Muscle of arm (tissue), 1 donor: ENCODE measurements at regions not wholly inside any gene's neighbourhood (a gene's known extent, or its start where the extent isn't known, plus 50 kb on each side); places are given as distances from the start of the nearest gene placed in this dataset.
"Not testable (repeated sequence)": the region's sequence is repeated elsewhere in the genome, so short reads cannot be mapped to it uniquely, and the experiment has no call there.

ENCODE experiments used
- DNase-seq: peaks from one replicate; pipeline ENCODE4 v3.0.0-alpha.2; 2013

DNA sequence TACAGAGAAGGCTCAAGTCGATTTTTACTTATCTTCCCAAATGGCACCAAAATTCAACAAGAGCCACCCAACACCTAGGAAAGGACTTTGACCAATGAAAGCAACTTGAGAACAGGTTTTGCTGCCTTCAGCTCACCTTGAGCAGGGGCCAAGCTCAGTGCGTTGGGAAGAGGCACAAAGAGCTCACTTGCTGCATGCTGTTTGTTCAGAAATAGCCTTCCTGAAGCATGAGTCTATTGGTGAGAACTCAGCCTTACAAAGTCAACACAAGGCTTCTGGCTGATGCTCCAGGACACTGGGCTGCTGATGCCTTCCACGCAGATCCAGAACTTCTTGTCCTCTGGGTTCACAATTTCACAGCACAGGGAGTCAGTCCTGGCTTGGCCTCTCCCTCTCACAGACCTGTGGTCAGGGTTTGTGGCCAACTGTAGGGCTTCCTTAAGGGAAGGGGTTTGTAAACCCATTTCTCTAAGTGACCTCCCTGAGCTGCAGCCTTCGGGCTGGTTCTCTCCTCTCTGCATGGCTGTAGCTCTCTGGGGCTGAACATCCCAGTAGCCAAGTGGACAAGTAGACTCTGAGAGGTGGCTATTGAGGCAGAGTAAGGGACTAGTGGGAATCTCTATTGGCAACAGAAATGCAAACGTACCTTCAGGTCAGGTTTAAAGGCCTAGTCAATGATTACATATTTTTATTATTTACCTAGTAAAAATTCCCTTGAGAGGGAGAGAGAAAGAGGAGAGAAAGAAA lies 124.7 kb upstream of the GATA6 start:
- no peak for DNase-seq

DNA sequence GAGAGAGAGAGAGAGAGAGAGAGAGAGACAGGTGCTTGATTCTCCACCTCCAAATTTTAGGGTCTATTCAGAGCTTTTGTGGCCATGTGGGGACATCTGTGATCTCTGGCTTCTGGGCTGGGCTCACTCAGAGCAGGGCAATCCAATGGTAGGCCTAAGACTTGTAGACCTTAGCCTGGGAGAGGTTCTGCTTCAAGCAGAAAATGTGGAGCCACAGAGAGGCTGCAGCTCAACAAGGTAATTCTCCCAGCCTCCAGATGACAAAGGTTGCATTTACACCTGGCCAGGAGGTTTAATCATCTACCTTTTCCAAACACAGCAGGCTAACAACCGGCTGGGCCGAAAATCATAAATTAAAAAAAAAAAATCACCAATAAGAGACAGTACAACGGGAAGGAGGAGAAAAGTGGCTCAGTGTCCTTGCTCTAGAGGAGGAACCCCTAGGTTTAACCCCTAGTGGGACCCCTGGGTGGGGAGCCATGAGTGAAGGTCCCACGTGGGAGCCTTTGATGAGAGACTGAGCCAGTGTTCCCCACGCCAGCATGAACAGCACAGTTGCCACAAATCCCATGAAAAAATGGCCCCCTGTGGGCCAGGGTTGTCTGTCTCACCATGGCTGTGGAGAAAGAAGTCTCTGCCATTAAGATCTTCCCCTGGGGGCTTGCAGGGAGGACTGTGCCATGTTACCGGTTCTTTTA lies 124.0 kb upstream of the GATA6 start:
- no peak for DNase-seq

DNA sequence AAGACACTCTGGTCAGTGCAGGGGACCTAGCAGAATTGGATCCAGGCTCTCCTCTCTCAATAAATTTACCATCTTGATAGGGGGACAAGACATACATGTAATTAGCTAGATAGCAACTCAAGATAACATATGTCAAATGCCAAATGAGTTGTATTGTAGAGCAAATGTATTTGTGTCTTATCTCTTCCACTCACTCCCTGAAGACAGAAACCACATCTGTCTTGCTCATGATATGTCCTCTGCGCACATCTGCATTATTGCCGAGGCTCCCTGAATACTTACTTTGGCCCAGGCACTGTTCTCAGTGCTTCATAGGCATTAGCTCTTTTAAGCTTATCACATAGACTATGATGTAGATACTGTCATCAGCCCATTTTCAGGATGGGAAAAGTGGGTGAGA lies 122.9 kb upstream of the GATA6 start:
- DNase-seq = no peak

- no peak for DNase-seq
Measured at GRCh38 chr18:22047485-22047884, 121.9 kb upstream of the GATA6 start.

- no peak for DNase-seq
Measured at GRCh38 chr18:22048221-22048620, 121.2 kb upstream of the GATA6 start.

DNA sequence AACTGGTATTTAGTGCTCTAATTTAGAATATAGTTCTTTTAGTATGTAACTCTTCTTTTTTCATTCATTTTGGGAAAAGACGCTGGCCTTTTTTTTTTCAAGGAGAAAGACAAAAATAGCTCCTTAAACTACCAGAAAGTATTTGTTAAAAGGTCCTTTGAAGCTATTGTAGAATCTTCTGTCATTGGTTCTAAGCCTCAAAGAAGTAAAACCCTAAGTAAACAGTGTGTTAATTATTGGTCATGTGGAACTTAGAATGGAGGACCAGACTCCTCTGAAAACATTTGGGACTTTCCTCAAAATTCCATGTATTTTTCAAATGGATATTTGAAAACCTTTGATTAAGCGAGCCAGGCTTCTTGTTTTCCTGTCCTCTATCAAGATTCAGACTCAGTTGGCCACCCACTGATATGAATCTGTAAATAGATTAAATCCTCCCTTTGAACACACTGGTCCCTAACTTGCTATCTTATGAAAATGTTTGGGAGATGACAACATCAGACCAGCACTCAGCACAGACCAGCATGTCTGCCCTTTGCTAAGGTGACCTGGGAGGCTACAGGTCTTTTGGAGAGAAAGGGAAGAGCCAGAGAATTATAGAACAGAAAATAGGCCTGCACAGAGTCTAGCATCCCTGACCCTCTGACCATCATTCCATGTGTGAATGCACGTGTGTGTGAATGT lies 120.3 kb upstream of the GATA6 start:
- DNase-seq = no peak

GRCh38 chr18:22052405-22053105 lies 116.8 kb upstream of the GATA6 start:
- no peak for DNase-seq

DNA sequence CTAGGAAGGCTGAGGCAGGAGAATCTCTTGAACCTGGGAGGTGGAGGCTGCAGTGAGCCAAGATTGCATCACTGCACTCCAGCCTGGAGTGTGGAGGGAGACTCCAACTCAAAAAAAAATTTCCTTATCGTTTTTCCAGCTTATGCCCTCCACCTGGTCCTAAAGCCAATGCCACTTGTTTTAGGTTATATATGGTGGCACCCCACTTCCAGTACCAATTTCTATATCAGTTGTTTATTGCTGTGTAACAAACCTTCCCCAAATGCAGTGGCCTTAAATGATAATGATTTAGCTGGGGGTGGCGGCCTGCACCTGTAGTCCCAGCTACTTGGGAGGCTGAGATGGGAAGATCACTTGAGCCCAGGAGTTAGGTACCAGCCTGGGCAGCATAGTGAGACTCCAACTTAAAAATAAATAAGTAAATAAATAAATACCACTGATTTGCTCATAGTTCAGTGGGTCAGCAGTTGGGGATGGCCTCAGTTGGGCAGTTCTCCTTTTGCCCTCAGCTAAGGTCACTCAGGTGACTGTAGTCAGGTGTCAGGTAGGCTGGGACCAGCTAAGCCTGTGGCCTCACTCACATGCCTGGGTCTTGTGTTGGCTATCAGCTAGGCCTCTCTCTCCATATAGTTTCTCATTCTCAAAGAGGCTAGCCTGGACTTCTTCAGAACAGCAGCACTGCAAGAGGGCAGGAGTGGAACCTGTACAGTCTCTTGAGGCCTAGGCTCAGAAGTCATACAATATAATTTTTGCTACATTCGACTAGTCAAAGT lies 113.7 kb upstream of the GATA6 start:
- no peak for DNase-seq

- DNase-seq = no peak
Measured at GRCh38 chr18:22056950-22057349, 112.4 kb upstream of the GATA6 start.

DNA sequence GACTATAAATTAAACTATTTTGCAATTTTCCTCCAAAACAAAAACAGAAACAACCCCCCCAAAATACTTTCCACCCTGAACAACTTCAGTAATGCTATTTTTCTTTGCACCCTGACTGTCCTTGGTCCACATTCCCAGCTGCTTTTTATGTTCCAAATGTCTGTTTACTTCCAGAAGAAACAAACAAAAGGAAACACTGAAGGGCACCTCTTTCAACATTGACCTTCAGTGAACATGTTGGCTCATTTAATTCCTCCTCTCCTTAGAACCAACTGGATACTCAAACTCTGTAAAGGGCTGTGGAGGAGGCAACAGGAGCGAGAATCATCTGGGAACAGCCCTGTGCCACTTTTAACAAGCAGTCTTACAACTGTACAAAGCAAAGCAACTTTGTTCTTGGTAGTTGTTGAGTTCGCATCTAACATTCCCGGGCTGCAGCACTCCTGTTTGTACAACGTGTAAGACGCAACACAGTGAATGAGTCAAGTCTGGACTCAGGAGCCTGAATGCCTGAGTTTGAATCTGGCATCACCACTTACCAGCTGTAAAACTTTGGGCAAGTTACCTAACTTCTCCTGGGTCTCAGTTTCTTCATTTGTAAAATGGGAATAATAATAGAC lies 111.4 kb upstream of the GATA6 start:
- DNase-seq = no peak

GRCh38 chr18:22060361-22060760 lies 109.0 kb upstream of the GATA6 start:
- no peak for DNase-seq

- no peak for DNase-seq
Measured at GRCh38 chr18:22063102-22063501, 106.3 kb upstream of the GATA6 start.

DNA sequence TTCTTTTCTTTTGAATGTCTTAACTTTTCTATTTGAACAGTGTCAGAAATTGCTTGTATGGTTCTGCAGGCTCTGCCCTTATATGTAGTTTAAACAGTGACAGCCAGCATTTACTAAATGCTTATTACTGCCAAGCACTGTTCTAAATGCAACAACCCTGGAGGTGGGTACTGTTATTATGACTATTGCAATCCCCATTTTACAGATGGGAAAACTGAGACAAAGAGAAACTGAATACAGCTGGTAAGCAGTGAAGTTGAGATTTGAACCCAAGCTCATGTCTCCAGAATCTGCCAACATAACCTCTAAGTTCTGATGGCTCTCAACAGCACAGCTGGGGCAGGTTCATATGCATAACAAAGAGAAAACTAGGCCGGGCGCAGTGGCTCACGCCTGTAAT lies 105.7 kb upstream of the GATA6 start:
- DNase-seq = no peak

DNA sequence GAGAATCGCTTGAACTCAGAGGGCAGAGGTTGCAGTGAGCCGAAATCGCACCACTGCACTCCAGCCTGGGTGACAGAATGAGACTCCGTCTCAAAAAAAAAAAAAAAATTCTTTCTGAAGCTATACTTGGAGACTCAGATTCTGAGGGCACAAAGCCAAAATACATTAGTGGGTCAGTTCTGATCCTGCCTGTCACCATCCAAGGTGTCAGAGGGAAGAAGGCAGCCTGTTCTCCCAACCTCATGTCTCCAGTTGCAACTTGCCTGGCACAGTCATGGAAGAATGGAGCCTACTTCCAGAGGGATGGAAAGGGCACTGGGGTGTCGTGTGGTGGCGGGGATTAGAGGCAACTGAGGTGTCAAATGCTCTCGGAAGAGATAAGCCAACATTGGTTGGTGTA lies 104.8 kb upstream of the GATA6 start:
- DNase-seq = no peak

DNA sequence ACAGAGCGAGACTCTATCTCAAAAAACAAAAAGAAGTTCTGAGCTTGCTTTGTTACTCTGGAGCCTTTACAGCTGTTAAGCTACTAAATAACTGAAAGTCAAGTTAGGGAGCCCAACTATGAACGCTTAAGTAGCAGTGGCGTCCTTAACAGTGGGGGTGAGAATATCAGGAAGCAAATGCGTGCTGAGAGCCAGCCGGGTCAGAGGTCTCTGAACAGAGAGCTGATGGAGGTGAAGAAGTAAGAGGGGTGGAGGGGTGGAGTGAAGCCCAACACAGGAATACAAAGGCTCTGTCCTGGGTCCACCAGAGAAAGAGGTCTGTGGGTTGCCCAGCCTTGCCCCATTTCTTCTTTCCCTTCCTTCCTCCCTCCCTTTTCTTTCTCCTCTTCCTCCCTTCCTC lies 104.1 kb upstream of the GATA6 start:
- DNase-seq = no peak

DNA sequence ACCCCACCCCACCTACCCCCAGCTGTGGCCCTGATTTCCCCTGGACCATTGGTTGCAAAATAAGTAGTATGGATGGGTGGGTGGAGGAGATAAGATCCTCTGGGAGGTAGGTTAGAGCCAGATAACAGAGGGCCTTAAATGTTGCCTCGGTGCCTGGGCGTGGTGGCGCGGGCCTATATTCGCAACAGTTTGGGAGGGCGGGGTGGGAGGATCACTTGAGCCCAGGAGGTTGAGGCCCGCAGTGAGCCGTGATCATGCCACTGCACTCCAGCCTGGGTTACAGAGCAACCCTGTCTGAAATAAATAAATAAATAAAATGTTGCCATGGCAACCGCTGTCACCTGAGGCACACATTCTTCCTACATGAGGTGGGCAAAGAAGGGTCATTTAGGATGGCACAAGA lies 103.3 kb upstream of the GATA6 start:
- no peak for DNase-seq

DNA sequence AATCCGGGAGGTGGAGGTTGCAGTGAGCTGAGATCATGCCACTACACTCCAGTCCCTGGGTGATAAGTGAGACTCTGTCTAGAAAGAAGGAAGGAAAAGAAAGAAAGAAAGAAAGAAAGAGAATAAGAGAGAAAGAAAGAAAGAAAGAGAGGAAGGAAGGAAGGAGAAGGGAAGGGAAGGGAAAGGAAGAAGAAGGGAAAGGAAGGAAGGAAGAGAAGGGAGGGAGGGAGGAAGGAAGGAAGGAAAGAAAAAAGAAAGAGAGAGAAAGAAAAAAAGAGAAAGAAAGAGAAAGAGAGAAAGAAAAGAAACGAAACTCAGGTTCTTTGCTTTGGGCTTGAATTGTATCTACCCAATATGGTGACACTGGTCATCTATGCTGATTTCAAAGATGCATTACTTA lies 102.3 kb upstream of the GATA6 start:
- no peak for DNase-seq

DNA sequence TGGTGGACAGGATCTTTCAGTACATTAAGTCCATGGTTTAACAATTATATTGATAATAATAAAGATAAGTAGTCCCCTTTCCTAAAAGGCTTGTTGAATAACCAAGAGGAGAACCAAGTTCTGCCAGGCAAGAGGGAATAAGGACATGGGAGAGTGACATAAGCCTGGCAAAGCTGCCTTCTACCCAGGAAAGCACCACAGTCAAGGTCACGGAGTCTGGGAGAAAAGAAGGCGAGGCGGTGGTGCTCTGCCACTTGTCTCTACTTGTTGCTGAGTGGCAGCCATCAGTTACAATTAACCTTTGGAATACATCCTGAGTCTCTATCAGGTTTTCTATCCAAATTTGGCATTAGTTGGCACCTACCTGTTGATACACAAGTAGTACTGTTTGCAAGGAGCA lies 101.7 kb upstream of the GATA6 start:
- DNase-seq = no peak

- DNase-seq = not testable (repeated sequence)
Measured at GRCh38 chr18:22068784-22069183, 100.6 kb upstream of the GATA6 start.

DNA sequence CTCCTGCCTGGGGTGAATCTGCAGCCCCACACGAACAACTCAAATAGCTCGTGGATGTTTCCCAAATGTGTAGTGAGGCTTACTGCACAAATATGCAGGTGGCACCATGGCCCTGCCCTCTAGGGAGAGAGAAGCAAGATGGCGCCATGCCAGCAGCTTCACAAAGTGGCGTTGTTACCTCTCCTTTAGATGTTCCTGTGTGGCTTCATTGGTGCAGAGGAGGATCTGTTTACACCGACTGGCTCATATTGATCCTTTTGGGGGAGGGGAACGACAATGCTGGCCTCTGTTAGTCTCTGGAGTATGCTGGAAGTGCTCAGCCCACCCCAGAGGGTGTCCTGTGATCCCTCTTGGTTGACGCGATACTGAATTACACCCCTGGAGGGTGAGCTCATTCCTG lies 99.5 kb upstream of the GATA6 start:
- DNase-seq = no peak

DNA sequence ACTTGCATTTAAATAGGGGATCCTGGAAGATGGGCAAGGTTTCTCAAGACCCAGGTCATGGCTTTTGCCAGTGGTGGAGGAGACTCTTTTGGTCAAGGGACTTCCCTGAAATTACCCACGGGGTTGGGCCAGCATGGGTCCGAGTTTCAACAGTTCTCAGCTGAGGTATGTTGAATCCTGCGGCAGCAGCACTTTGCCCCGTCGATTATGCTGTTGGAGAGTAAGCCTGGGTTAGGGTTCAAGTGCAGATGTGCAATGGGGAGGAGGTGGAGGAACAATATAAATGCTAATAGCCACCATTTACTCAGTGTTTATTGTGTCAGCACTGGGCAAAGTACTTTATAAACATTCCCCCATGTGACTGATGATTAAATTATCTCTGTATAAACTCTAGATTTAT lies 96.0 kb upstream of the GATA6 start:
- DNase-seq = no peak
